Heart left ventricle (tissue), 16 donors: ENCODE measurements at regions not wholly inside any gene's neighbourhood (a gene's known extent, or its start where the extent isn't known, plus 50 kb on each side); places are given as distances from the start of the nearest gene placed in this dataset.

Source experiments
- ATAC-seq, 4 donors: fragments of 200-7000 bp; cut with Tn5 transposase; one replicate each; pipeline ENCODE4 v1.9.1; 2020 to 2022; ENCODE audit warnings: moderate library complexity in 4 of 4, mild to moderate bottlenecking in 3 of 4, moderate number of reproducible peaks in 1 of 4
- DNase-seq, 5 donors: peaks; one replicate each; pipeline ENCODE4 v3.0.0-alpha.2; 2020
- H3K27ac ChIP-seq, 12 donors: fragments of 200-600 bp; sonication (generic) in 4 of 12; one replicate each; pipeline versions ENCODE4 v1.5.0 to v1.8.0; 2016 to 2022; ENCODE audit warnings: mild to moderate bottlenecking in 2 of 12
- H3K27me3 ChIP-seq, 9 donors: fragments of 200-600 bp; sonication (generic) in 2 of 9; one replicate each; pipeline versions ENCODE4 v1.5.1 to v1.8.0; 2016 to 2022; ENCODE audit warnings: mild to moderate bottlenecking in 3 of 9
- H3K36me3 ChIP-seq, 9 donors: fragments of 200-600 bp; sonication (generic) in 2 of 9; one replicate each; pipeline versions ENCODE4 v1.5.0 to v1.8.0; 2018 to 2022; ENCODE audit warnings: mild to moderate bottlenecking in 2 of 9
- H3K4me1 ChIP-seq, 12 donors: fragments of 200-600 bp; sonication (generic) in 4 of 12; one replicate each; pipeline versions ENCODE4 v1.5.0 to v1.8.0; 2016 to 2022; ENCODE audit warnings: mild to moderate bottlenecking in 3 of 12
- H3K4me3 ChIP-seq, 12 donors: fragments of 200-600 bp; sonication (generic) in 4 of 12; one replicate each; pipeline versions ENCODE4 v1.5.0 to v1.8.0; 2017 to 2022; ENCODE audit warnings: mild to moderate bottlenecking in 9 of 12, moderate library complexity in 4 of 12
- H3K9me3 ChIP-seq, 12 donors: fragments of 200-600 bp; sonication (generic) in 4 of 12; one replicate each; pipeline versions ENCODE4 v1.5.0 to v1.8.0; 2016 to 2022; ENCODE audit warnings: mild to moderate bottlenecking in 1 of 12
- CTCF ChIP-seq, 12 donors: fragments of 200-600 bp; sonication (generic) in 4 of 12; IDR thresholded peaks; one replicate each; pipeline versions ENCODE4 v1.5.0 to v1.8.0; 2018 to 2022; ENCODE audit warnings: antibody characterized with exemption in 12 of 12, mild to moderate bottlenecking in 5 of 12
- POLR2A ChIP-seq, 2 donors: fragments of 450-650 bp; IDR thresholded peaks; one replicate each; pipeline ENCODE4 v1.6.1; 2017; ENCODE audit warnings: antibody characterized with exemption in 2 of 2, mild to moderate bottlenecking in 2 of 2, moderate library complexity in 2 of 2
- WGBS, 4 donors: extraction: QIAGEN DNeasy Blood & Tissue Kit in 2 of 4; methylation state at CpG; one replicate each; pipeline versions ENCODE4 v1.1.5 to v1.1.7; 2013 to 2018; 5-methylcytosine and 5-hydroxymethylcytosine counted together
- intact Hi-C, 10 donors: fragments of 100-400 bp; cut with DNase I; formaldehyde crosslinking; loops; one replicate each; pipeline versions ENCODE4 v1.11.1 to v1.14.2; 2022
- donor health status: ischemic (EF 13 %, LVEDD 7.1; RV severe dilation, severe dysfunction).
- donor health status: healthy with polysubstance abuse.
- donor health status: DM: no; HTN: yes; CAD: no.
- donor health status: DM: no; HTN: no; CAD: no.
- donor health status: ischemic (EF 25% LVEDD 6.9; RV normal size, moderate dysfunction).
- donor health status: ischemic (EF 25% LVEDD 5.7; RV mildly dilated, moderate dysfunction).
- donor health status: healthy.
- donor health status: DM: yes; HTN: yes; CAD: no.
- donor health status: ischemic (EF 35%, LVEDD 5.7; RV mildly dilated, moderate dysfunction).
- donor health status: nonischemic (EF 11% LVEDD 7.7; RV severe dilation, severe dysfunction).
- donor health status: DM: yes; HTN: yes; CAD: no.
- donor health status: PGD.
- donor health status: ischemic (EF 29% LVEDD 5.4; RV normal size, mild dysfunction).
- donor health status: nonischemic (EF 23%, LVEDD 6.1; RV moderate dilation, normal function).

GRCh38 chr2:41496908-41497307 is 550.9 kb upstream of the PKDCC start:
- 88 to 97% (median 95%) methylated on average over 3 of the region's 3 CpGs for WGBS, 4 donors

GRCh38 chr2:41498781-41499180 is 549.0 kb upstream of the PKDCC start:
- Histone ChIP-seq H3K4me1 (no peaks in the 10 kb centered on the region), H3K4me3 (no peak overlapping the region), H3K27ac (no peak overlapping the region), H3K27me3 (no peaks in the 10 kb centered on the region), H3K36me3 (no peaks in the 10 kb centered on the region), H3K9me3 (peaks cover 0 to 81% (median 37%) of the 10 kb centered on the region in 12 donors)
- WGBS, 4 donors = 87 to 95% (median 89%) methylated on average over 3 of the region's 3 CpGs
- DNase-seq (no peak), ATAC-seq (no peak)
- TF ChIP-seq POLR2A (IDR thresholded peaks at IDR 0.05) = no peak
- TF ChIP-seq CTCF (IDR thresholded peaks at IDR 0.05) = no peak
- intact Hi-C loops = no loop called here

More at GRCh38 chr2:41496908-41497307, 550.9 kb upstream of the PKDCC start:
- DNase-seq (no peak), ATAC-seq (no peak)
- Histone ChIP-seq H3K9me3 (peaks cover 0 to 85% (median 40%) of the 10 kb centered on the region in 12 donors), H3K36me3 (no peaks in the 10 kb centered on the region), H3K4me3 (no peak overlapping the region), H3K27ac (no peak overlapping the region), H3K4me1 (no peaks in the 10 kb centered on the region), H3K27me3 (no peaks in the 10 kb centered on the region)
- TF ChIP-seq POLR2A (IDR thresholded peaks at IDR 0.05) = no peak
- TF ChIP-seq CTCF (IDR thresholded peaks at IDR 0.05) = peak in 6 of 12 donors; percentile 10 to 38 (median 18)
- intact Hi-C loops = no loop called here

- DNase-seq = no peak
- Histone ChIP-seq H3K9me3 (peaks cover 0 to 60% (median 19%) of the 10 kb centered on the region in 12 donors), H3K27me3 (no peaks in the 10 kb centered on the region), H3K27ac (no peak overlapping the region), H3K4me3 (no peak overlapping the region), H3K4me1 (no peaks in the 10 kb centered on the region), H3K36me3 (no peaks in the 10 kb centered on the region)
- TF ChIP-seq CTCF (IDR thresholded peaks at IDR 0.05) (no peak), POLR2A (IDR thresholded peaks at IDR 0.05) (no peak)
- 80 to 90% (median 86%) methylated on average over 2 of the region's 2 CpGs for WGBS, 4 donors
- no peak for ATAC-seq
- intact Hi-C loops = no loop called here
These were observed 546.9 kb upstream of the PKDCC start for GRCh38 chr2:41500895-41501294.

GRCh38 chr2:41502752-41503151 is 545.1 kb upstream of the PKDCC start:
- intact Hi-C loops = no loop called here
- TF ChIP-seq CTCF (IDR thresholded peaks at IDR 0.05) (no peak), POLR2A (IDR thresholded peaks at IDR 0.05) (no peak)
- DNase-seq = no peak
- WGBS, 4 donors = 41 to 91% (median 76%) methylated on average over 1 of the region's 1 CpG
- H3K27me3 ChIP-seq = no peaks in the 10 kb centered on the region
- no peak overlapping the region for H3K4me3 ChIP-seq
- H3K9me3 ChIP-seq = peaks cover 0 to 41% (median 9%) of the 10 kb centered on the region in 12 donors
- ATAC-seq = no peak
- no peak overlapping the region for H3K27ac ChIP-seq
- no peaks in the 10 kb centered on the region for H3K36me3 ChIP-seq
- H3K4me1 ChIP-seq = no peaks in the 10 kb centered on the region
